Gastroesophageal sphincter (tissue), 4 donors: ENCODE measurements at regions not wholly inside any gene's neighbourhood (a gene's known extent, or its start where the extent isn't known, plus 50 kb on each side); places are given as distances from the start of the nearest gene placed in this dataset.
"Not testable (repeated sequence)": the region's sequence is repeated elsewhere in the genome, so short reads cannot be mapped to it uniquely, and the experiment has no call there.

ENCODE experiments used
- ATAC-seq: fragments of 150-250 bp; one replicate; pipeline ENCODE4 v1.9.1; 2016; ENCODE audit warnings: mild to moderate bottlenecking, moderate library complexity
- H3K27ac ChIP-seq, 4 donors: fragments of 200-600 bp; sonication (generic) in 3 of 4; 1 replicate in 3 of 4; 2 replicates in 1 of 4; pipeline ENCODE4 v1.5.1; 2016 to 2019
- H3K27me3 ChIP-seq: fragments of 200-600 bp; sonication (generic); one replicate; pipeline ENCODE4 v1.5.1; 2019
- H3K36me3 ChIP-seq, 2 donors: fragments of 200-600 bp; sonication (generic); one replicate each; pipeline ENCODE4 v1.5.1; 2019; ENCODE audit warnings: control low read depth in 1 of 2
- H3K4me1 ChIP-seq, 3 donors: fragments of 200-600 bp; sonication (generic); 1 replicate in 2 of 3; 2 replicates in 1 of 3; pipeline ENCODE4 v1.5.1; 2016 to 2019; ENCODE audit warnings: control low read depth in 2 of 3
- H3K4me3 ChIP-seq, 2 donors: fragments of 200-600 bp; sonication (generic); one replicate each; pipeline ENCODE4 v1.5.1; 2019; ENCODE audit warnings: mild to moderate bottlenecking in 1 of 2, moderate library complexity in 1 of 2
- H3K9me3 ChIP-seq, 3 donors: fragments of 200-600 bp; sonication (generic); one replicate each; pipeline ENCODE4 v1.5.1; 2017 to 2019; ENCODE audit warnings: control low read depth in 2 of 3
- EP300 ChIP-seq: sonication (generic); formaldehyde crosslinking; IDR thresholded peaks from one replicate; pipeline ENCODE4 v1.6.1; 2017; ENCODE audit warnings: antibody characterized with exemption, mild to moderate bottlenecking
- POLR2A ChIP-seq, 2 donors: fragments of 450-650 bp; IDR thresholded peaks; one replicate each; pipeline ENCODE4 v1.6.1; 2017; ENCODE audit warnings: antibody characterized with exemption in 2 of 2, mild to moderate bottlenecking in 2 of 2, moderate library complexity in 1 of 2
- POLR2AphosphoS5 ChIP-seq: sonication (generic); formaldehyde crosslinking; IDR thresholded peaks from one replicate; pipeline ENCODE4 v1.6.1; 2017; ENCODE audit warnings: antibody characterized with exemption
- WGBS, 2 donors: methylation state at CpG; one replicate each; pipeline ENCODE4 v1.1.5; 2018; ENCODE audit warnings: low coverage in 1 of 2; 5-methylcytosine and 5-hydroxymethylcytosine counted together
- TF ChIP-seq, protein P1 (sequence below), 4 experiments: fragments of 200-600 bp in 2 of 4; fragments of 450-650 bp in 2 of 4; sonication (generic) in 1 of 4; IDR thresholded peaks; one replicate each; pipeline ENCODE4 v1.5.1; 2017 to 2019; ENCODE audit warnings: antibody characterized with exemption in 4 of 4, mild to moderate bottlenecking in 2 of 4, moderate library complexity in 2 of 4

DNA sequence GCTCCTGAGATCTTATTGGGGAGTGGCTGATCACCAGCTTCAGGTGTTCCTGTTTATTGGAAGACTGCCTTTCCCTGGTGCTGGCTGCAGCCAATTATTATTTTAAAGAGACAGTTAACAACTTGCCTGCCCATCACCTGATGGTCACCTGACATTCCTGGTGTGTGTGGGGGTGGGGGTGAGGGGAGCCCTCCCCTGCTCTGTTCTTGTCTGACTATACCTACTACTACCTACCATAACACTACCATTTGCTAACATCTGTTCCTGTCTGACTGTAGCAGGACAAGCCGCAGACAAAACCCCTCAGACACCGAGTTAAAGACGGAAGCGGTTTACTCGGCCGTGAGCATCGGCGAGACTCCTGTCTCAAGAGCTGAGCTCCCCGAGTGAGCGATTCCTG lies 54.9 kb upstream of the NBPF3 start:
- Histone ChIP-seq H3K4me1 (no peaks in the 10 kb centered on the region), H3K27ac (no peak overlapping the region), H3K9me3 (peaks cover 0 to 12% (median 0%) of the 10 kb centered on the region in 3 donors), H3K36me3 (no peaks in the 10 kb centered on the region), H3K4me3 (no peak overlapping the region), H3K27me3 (peaks cover 42% of the 10 kb centered on the region)
- 60 to 62% methylated on average over 2 to 8 of the region's 10 CpGs for WGBS, 2 donors
- ATAC-seq, result no peak
- TF ChIP-seq EP300, result no peak
- TF ChIP-seq POLR2AphosphoS5, result no peak
- no peak for TF ChIP-seq POLR2A (IDR thresholded peaks at IDR 0.05)
- TF ChIP-seq, protein P1, sequence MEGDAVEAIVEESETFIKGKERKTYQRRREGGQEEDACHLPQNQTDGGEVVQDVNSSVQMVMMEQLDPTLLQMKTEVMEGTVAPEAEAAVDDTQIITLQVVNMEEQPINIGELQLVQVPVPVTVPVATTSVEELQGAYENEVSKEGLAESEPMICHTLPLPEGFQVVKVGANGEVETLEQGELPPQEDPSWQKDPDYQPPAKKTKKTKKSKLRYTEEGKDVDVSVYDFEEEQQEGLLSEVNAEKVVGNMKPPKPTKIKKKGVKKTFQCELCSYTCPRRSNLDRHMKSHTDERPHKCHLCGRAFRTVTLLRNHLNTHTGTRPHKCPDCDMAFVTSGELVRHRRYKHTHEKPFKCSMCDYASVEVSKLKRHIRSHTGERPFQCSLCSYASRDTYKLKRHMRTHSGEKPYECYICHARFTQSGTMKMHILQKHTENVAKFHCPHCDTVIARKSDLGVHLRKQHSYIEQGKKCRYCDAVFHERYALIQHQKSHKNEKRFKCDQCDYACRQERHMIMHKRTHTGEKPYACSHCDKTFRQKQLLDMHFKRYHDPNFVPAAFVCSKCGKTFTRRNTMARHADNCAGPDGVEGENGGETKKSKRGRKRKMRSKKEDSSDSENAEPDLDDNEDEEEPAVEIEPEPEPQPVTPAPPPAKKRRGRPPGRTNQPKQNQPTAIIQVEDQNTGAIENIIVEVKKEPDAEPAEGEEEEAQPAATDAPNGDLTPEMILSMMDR (IDR thresholded peaks at IDR 0.05), result no peak

DNA sequence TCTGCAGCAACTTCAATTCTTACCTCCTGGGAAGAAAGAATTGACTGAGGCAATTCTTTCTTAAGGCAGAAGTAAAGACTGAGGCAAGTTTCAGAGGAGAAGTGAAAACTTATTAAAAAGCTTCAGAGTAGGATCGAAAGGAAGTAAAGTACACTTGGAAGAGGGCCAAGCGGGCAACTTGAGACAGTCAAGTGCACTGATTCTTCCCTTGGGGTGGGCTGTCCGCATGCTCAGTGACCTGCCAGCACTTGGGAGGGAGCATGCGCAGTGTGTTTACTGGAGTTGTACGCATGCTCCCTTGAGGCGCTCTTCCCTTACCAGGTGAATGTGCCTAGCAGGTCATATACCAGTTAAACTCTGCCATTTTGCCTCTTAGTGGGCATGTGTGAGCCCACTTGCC lies 55.3 kb upstream of the NBPF3 start:
- Histone ChIP-seq H3K27ac (no peak overlapping the region), H3K27me3 (peaks cover 38% of the 10 kb centered on the region), H3K36me3 (no peaks in the 10 kb centered on the region), H3K4me1 (no peaks in the 10 kb centered on the region), H3K9me3 (peaks cover 0 to 16% (median 0%) of the 10 kb centered on the region in 3 donors), H3K4me3 (no peak overlapping the region)
- 35 to 36% methylated on average over 5 to 6 of the region's 6 CpGs for WGBS, 2 donors
- ATAC-seq, result no peak
- TF ChIP-seq, protein P1 (IDR thresholded peaks at IDR 0.05), result no peak
- TF ChIP-seq POLR2A (IDR thresholded peaks at IDR 0.05) (no peak), POLR2AphosphoS5 (no peak), EP300 (no peak)

DNA sequence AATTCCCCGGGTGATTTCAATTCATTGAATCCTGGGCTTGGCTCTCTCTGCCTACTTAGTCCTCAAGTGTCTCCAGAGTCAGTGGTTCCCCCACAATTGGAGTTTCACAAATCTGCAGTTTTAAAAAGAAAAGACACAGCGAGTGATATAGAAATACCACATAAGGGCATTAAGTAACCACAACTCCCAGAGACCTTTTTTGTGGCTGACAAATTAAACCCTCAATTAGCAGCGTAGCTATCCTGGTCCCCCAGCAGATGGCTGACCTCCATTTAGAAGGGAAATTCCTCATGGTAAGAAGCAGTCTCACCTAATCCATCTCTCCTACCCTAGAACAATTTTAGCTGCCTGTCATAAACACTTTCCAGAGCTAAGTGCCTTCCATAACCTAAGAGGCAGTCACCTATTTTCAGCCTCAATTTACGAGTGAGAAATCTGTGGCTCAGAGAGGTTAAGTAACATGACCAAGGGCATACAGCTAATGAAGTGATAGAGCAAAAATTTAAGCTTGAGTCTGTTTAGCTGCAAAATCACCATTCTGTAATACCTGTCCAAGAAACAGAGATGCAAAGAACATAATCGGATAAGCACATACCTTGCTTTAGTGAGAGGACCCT lies 56.0 kb upstream of the NBPF3 start:
- TF ChIP-seq EP300 (no peak), POLR2AphosphoS5 (no peak), POLR2A (IDR thresholded peaks at IDR 0.05) (no peak)
- TF ChIP-seq, protein P1 (IDR thresholded peaks at IDR 0.05), result no peak
- no peak for ATAC-seq
- Histone ChIP-seq H3K4me1 (no peaks in the 10 kb centered on the region), H3K27me3 (peaks cover 38% of the 10 kb centered on the region), H3K36me3 (no peaks in the 10 kb centered on the region), H3K27ac (no peak overlapping the region), H3K9me3 (peaks cover 0 to 22% (median 0%) of the 10 kb centered on the region in 3 donors), H3K4me3 (no peak overlapping the region)
- WGBS, 2 donors, result 40 to 80% methylated on average over 1 to 5 of the region's 5 CpGs

DNA sequence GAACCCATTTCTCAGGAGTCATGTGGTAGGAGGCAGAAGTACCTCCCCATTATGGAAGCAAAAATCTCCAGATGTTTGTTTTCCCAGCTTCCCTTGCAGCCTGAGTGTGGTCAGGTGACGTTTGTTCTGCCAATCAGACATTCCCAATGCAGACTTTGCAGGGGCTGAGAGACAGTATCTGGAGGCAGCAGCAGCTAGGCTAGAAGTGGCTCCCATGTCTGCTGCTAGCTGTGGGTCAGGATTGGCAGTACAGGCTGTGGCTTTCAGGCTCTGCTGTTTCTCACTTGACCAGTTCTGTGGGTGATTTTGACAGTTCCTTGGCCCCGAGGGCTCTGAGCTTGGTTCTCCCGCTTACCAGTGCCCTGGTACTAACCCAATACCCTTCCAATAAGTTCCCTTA lies 58.6 kb upstream of the NBPF3 start:
- no peak for TF ChIP-seq POLR2AphosphoS5
- WGBS, 2 donors, result 57 to 64% methylated on average over 3 of the region's 3 CpGs
- Histone ChIP-seq H3K27ac (no peak overlapping the region), H3K36me3 (no peaks in the 10 kb centered on the region), H3K27me3 (peaks cover 38% of the 10 kb centered on the region), H3K4me1 (no peaks in the 10 kb centered on the region), H3K4me3 (no peak overlapping the region), H3K9me3 (peaks cover 0 to 27% (median 0%) of the 10 kb centered on the region in 3 donors)
- no peak for ATAC-seq

DNA sequence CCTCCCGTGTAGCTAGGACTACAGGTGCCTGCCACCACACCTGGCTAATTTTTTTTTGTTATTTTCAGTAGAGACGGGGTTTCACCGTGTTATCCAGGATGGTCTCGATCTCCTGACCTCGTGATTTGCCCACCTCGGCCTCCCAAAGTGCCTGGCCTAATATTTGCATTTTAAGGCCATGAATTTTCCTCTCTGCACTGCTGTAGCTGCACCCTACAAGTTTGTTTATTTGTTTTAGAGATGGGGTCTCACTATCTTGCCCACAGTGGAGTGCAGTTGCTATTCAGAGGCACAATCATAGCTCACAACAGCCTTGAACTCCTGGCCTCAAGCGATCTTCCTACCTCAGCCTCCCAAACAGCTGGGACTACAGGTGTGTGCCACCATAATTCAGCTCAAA lies 59.8 kb upstream of the NBPF3 start:
- H3K4me3 ChIP-seq, H3K27ac ChIP-seq, H3K4me1 ChIP-seq, H3K36me3 ChIP-seq, ATAC-seq: not testable (repeated sequence)
- H3K9me3 ChIP-seq, result peaks cover 0 to 27% (median 0%) of the 10 kb centered on the region in 3 donors
- WGBS, 2 donors, result 82 to 98% methylated on average over 6 to 7 of the region's 7 CpGs
- peaks cover 37% of the 10 kb centered on the region for H3K27me3 ChIP-seq

DNA sequence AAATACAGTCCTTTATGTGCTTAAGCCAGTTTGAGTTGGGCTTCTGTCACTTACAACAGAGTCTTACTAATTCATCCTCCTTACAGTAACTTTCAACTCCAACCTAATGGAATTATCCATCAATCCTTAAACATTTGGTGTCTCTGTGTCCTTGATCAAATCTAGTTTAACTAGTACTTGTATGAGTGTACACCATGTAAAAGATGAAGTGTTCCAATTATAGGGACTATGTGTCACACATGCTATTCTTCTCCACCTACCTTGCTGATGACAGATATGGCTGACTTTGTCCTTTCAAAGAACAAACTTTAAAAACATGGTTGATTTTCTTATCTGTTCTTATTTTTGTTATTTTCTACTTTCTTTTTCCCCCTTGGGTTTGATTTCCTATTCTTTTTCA lies 60.4 kb upstream of the NBPF3 start:
- Histone ChIP-seq H3K27me3 (peaks cover 31% of the 10 kb centered on the region), H3K4me1 (no peaks in the 10 kb centered on the region), H3K9me3 (peaks cover 0 to 27% (median 0%) of the 10 kb centered on the region in 3 donors), H3K4me3 (no peak overlapping the region), H3K27ac (no peak overlapping the region), H3K36me3 (no peaks in the 10 kb centered on the region)
- TF ChIP-seq EP300 (no peak), POLR2A (IDR thresholded peaks at IDR 0.05) (no peak), POLR2AphosphoS5 (no peak)
- TF ChIP-seq, protein P1 (IDR thresholded peaks at IDR 0.05), result no peak
- ATAC-seq, result no peak
